Ascending aorta (tissue), 2 donors: ENCODE measurements at regions not wholly inside any gene's neighbourhood (a gene's known extent, or its start where the extent isn't known, plus 50 kb on each side); places are given as distances from the start of the nearest gene placed in this dataset.

Experiments
- DNase-seq, 2 donors: peaks; one replicate each; pipeline ENCODE4 v3.0.0-alpha.2; 2019; ENCODE audit warnings: low spot score in 2 of 2
- H3K27ac ChIP-seq, 2 donors: fragments of 200-600 bp; sonication (generic); one replicate each; pipeline ENCODE4 v1.5.1; 2016 to 2017; ENCODE audit warnings: mild to moderate bottlenecking in 1 of 2
- H3K27me3 ChIP-seq: fragments of 200-600 bp; sonication (generic); one replicate; pipeline ENCODE4 v1.5.1; 2017
- H3K36me3 ChIP-seq, 2 donors: fragments of 200-600 bp; sonication (generic); one replicate each; pipeline ENCODE4 v1.5.1; 2016
- H3K4me1 ChIP-seq, 2 donors: fragments of 200-600 bp; sonication (generic); one replicate each; pipeline ENCODE4 v1.5.1; 2016 to 2017; ENCODE audit warnings: mild to moderate bottlenecking in 1 of 2
- H3K4me3 ChIP-seq, 2 donors: fragments of 200-600 bp; sonication (generic); one replicate each; pipeline ENCODE4 v1.5.1; 2016 to 2017; ENCODE audit warnings: mild to moderate bottlenecking in 1 of 2
- H3K9me3 ChIP-seq, 2 donors: fragments of 200-600 bp; sonication (generic); one replicate each; pipeline ENCODE4 v1.5.1; 2016
- intact Hi-C: fragments of 100-400 bp; cut with DNase I; formaldehyde crosslinking; loops from one replicate; pipeline ENCODE4 v1.15.1; 2023
- TF ChIP-seq, protein P1 (sequence below), 3 experiments: fragments of 200-600 bp in 2 of 3; fragments of 450-650 bp in 1 of 3; sonication (generic) in 2 of 3; IDR thresholded peaks; one replicate each; pipeline ENCODE4 v1.5.1; 2016 to 2019; ENCODE audit warnings: antibody characterized with exemption in 3 of 3, mild to moderate bottlenecking in 1 of 3, moderate library complexity in 1 of 3

DNA sequence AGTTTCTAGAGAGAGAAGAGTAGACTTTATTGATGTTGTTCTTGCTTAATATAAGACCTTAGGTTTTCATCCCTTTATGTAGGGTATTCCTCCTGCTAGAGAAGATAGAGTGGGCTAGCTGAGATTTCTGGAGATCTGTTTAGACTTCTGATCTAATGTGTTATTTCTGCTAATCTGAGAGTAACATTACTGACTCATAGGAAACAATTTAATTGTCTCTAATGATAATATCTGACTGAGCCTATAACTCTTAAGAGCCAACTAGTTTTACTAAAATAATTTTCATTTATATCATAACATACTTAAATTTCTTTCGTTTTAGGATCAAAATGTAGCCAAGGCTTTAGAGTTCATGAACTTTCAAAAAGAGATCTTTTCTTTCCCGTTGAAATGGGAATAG lies 618.7 kb upstream of the ZEB2 start:
- Histone ChIP-seq H3K9me3 (no peaks in the 10 kb centered on the region), H3K4me1 (no peaks in the 10 kb centered on the region), H3K4me3 (no peak overlapping the region), H3K36me3 (no peaks in the 10 kb centered on the region), H3K27ac (no peak overlapping the region), H3K27me3 (no peaks in the 10 kb centered on the region)
- TF ChIP-seq, protein P1, sequence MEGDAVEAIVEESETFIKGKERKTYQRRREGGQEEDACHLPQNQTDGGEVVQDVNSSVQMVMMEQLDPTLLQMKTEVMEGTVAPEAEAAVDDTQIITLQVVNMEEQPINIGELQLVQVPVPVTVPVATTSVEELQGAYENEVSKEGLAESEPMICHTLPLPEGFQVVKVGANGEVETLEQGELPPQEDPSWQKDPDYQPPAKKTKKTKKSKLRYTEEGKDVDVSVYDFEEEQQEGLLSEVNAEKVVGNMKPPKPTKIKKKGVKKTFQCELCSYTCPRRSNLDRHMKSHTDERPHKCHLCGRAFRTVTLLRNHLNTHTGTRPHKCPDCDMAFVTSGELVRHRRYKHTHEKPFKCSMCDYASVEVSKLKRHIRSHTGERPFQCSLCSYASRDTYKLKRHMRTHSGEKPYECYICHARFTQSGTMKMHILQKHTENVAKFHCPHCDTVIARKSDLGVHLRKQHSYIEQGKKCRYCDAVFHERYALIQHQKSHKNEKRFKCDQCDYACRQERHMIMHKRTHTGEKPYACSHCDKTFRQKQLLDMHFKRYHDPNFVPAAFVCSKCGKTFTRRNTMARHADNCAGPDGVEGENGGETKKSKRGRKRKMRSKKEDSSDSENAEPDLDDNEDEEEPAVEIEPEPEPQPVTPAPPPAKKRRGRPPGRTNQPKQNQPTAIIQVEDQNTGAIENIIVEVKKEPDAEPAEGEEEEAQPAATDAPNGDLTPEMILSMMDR (IDR thresholded peaks at IDR 0.05) = no peak
- no peak for DNase-seq
- intact Hi-C loops = no loop called here

DNA sequence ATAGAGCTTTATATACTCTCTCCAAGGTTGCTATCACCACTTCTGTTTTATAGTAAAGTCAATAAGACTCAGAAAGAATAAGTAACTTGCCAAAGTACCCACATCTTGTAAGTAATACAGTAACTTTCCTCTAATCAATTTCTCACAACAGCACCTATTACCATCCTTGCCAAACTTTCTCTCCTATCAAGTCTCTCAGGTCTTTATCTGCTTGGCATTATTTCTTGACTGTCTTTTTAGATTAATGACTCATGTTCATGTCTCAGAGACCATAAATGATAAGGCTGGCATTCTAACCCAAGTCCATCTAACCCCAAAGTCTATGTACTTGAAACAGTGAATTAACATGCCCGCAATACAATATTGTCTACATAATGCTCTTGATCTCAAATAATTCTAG lies 618.0 kb upstream of the ZEB2 start:
- H3K27ac ChIP-seq = no peak overlapping the region
- intact Hi-C loops = no loop called here
- no peak overlapping the region for H3K4me3 ChIP-seq
- H3K9me3 ChIP-seq = no peaks in the 10 kb centered on the region
- no peaks in the 10 kb centered on the region for H3K36me3 ChIP-seq
- H3K27me3 ChIP-seq = no peaks in the 10 kb centered on the region
- TF ChIP-seq, protein P1 (IDR thresholded peaks at IDR 0.05) = no peak
- no peak for DNase-seq
- H3K4me1 ChIP-seq = no peaks in the 10 kb centered on the region

DNA sequence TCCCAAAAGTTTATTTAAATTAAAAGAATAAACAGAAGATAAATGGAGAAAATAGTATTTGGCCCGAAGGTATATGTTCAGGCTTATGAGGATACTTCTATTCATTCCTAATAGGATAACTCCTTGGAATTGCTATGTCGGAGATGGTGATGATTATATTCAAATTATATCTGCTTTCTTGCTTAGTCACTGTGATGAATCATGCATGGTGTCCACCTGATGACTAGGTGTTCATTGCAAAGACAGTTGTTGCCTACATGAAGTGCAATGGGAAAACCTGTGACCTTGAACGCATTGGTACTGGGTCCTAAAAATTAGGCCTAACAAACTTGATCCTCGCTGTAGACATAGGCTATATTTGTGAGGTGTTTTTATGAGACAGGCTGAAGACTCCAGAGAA lies 617.3 kb upstream of the ZEB2 start:
- H3K27me3 ChIP-seq = no peaks in the 10 kb centered on the region
- intact Hi-C loops = no loop called here
- DNase-seq = no peak
- H3K27ac ChIP-seq = no peak overlapping the region
- H3K9me3 ChIP-seq = no peaks in the 10 kb centered on the region
- no peak overlapping the region for H3K4me3 ChIP-seq
- H3K36me3 ChIP-seq = no peaks in the 10 kb centered on the region
- TF ChIP-seq, protein P1 (IDR thresholded peaks at IDR 0.05) = no peak
- H3K4me1 ChIP-seq = no peaks in the 10 kb centered on the region

DNA sequence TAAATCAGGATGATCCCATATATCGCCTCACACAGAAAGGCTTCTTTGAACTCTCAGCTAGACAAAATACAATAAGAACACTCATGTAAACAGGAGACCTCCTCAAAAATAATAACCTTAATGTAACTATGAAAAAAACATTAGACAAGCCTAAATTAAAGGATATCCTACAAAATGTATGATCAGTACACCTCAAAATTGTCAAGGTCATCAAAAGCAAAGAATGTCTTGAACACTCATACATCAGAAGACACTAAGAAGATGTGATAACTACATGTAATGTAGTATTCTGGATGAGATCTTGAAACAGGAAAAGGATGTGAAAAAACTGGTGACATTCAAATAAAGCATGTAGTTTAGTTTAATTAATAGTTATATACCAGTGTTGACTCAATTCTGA lies 616.8 kb upstream of the ZEB2 start:
- Histone ChIP-seq H3K9me3 (no peaks in the 10 kb centered on the region), H3K27ac (no peak overlapping the region), H3K27me3 (no peaks in the 10 kb centered on the region), H3K36me3 (no peaks in the 10 kb centered on the region), H3K4me1 (no peaks in the 10 kb centered on the region), H3K4me3 (no peak overlapping the region)
- TF ChIP-seq, protein P1 (IDR thresholded peaks at IDR 0.05) = no peak
- intact Hi-C loops = no loop called here
- no peak for DNase-seq

DNA sequence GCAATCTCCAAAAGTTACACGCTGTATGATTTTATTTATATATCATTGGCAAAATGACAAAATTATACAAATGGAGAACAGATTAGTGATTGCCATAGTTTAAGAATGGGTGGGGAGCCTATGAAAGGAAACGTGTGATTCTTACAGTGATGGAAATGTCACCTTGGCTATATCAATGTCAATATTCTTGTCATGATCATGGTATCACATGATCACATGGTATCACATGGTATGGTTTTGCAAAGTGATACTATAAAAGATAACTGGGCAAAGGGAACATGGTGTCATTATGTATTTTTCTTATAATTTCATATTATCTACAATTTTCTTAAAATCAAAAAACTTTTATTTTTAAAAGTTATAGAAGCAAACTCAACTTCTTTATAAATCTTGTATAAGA lies 606.2 kb upstream of the ZEB2 start:
- Histone ChIP-seq H3K27me3 (no peaks in the 10 kb centered on the region), H3K27ac (no peak overlapping the region), H3K9me3 (no peaks in the 10 kb centered on the region), H3K36me3 (no peaks in the 10 kb centered on the region), H3K4me3 (no peak overlapping the region), H3K4me1 (no peaks in the 10 kb centered on the region)
- TF ChIP-seq, protein P1 (IDR thresholded peaks at IDR 0.05) = no peak
- intact Hi-C loops = no loop called here
- DNase-seq = no peak

DNA sequence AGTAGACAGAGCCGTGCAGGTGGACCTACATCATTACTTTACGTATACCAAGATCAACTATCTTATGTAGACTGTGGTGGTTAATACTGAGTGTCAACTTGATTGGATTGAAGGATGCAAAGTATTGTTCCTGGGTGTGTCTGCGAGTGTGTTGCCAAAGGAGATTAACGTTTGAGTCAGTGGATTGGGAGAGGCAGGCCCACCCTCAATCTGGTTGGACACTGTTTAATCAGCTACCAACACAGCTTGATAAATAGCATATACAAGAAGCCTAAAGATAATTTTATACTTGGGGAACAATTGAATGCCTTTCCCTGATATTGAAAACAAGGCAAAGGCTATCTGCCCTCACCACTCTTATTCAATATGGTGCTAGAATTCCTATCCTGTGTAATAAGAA lies 604.2 kb upstream of the ZEB2 start:
- TF ChIP-seq, protein P1 (IDR thresholded peaks at IDR 0.05) = no peak
- no peak overlapping the region for H3K27ac ChIP-seq
- DNase-seq = no peak
- no peaks in the 10 kb centered on the region for H3K27me3 ChIP-seq
- intact Hi-C loops = no loop called here
- H3K4me3 ChIP-seq = no peak overlapping the region
- no peaks in the 10 kb centered on the region for H3K4me1 ChIP-seq
- no peaks in the 10 kb centered on the region for H3K9me3 ChIP-seq
- H3K36me3 ChIP-seq = no peaks in the 10 kb centered on the region
